CD14-positive monocyte (primary cell): ENCODE measurements at regions not wholly inside any gene's neighbourhood (a gene's known extent, or its start where the extent isn't known, plus 50 kb on each side); places are given as distances from the start of the nearest gene placed in this dataset.

Source experiments
- DNase-seq, 3 donors: peaks; one replicate each; pipeline ENCODE4 v3.0.0-alpha.2; 2011 to 2022
- H2AFZ ChIP-seq: 2 replicates; pipeline ENCODE4 v1.6.0; 2012; ENCODE audit warnings: mild to moderate bottlenecking, low read depth, low read length, inconsistent platforms; ENCODE audit not compliant: insufficient read depth, poor library complexity, severe bottlenecking
- H3K27ac ChIP-seq, 2 donors: 1 replicate in 1 of 2; 2 replicates in 1 of 2; pipeline ENCODE4 v1.5.1; 2012 to 2013; ENCODE audit warnings: low read length in 2 of 2, control low read depth in 1 of 2, inconsistent platforms in 1 of 2, low read depth in 1 of 2, mild to moderate bottlenecking in 1 of 2
- H3K27me3 ChIP-seq, 2 donors: one replicate each; pipeline versions ENCODE4 v1.6.0 to v1.6.1; 2011 to 2013; ENCODE audit warnings: low read length in 2 of 2; ENCODE audit not compliant: control insufficient read depth in 2 of 2, insufficient read depth in 2 of 2
- H3K36me3 ChIP-seq, 2 donors: replicated peaks in 1 of 2; 1 replicate in 1 of 2; 2 replicates in 1 of 2; pipeline versions ENCODE4 v1.5.1 to v1.6.1; 2012 to 2013; ENCODE audit warnings: low read length in 2 of 2, control low read depth in 1 of 2, inconsistent platforms in 1 of 2, mild to moderate bottlenecking in 1 of 2; ENCODE audit not compliant: insufficient read depth in 2 of 2, control insufficient read depth in 1 of 2
- H3K4me1 ChIP-seq, 2 donors: 1 replicate in 1 of 2; 2 replicates in 1 of 2; pipeline versions ENCODE4 v1.5.1 to v1.6.1; 2012 to 2013; ENCODE audit warnings: low read length in 2 of 2, control low read depth in 1 of 2, inconsistent platforms in 1 of 2, mild to moderate bottlenecking in 1 of 2, moderate library complexity in 1 of 2; ENCODE audit not compliant: insufficient read depth in 2 of 2, control insufficient read depth in 1 of 2
- H3K4me2 ChIP-seq: replicated peaks from 2 replicates; pipeline ENCODE3; 2012; ENCODE audit warnings: low read length, moderate library complexity, mild to moderate bottlenecking; ENCODE audit not compliant: poor library complexity, severe bottlenecking; ENCODE audit errors: extremely low read depth
- H3K4me3 ChIP-seq, 3 experiments: fragments of 200-600 bp in 1 of 3; sonication (generic) in 1 of 3; replicated peaks in 1 of 3; 1 replicate in 2 of 3; 2 replicates in 1 of 3; pipeline ENCODE4 v1.5.1; 2011 to 2013; ENCODE audit warnings: low read length in 3 of 3, mild to moderate bottlenecking in 3 of 3, control low read depth in 2 of 3, low read depth in 2 of 3, inconsistent platforms in 1 of 3, moderate library complexity in 1 of 3
- H3K79me2 ChIP-seq: 2 replicates; pipeline ENCODE4 v1.6.0; 2012; ENCODE audit warnings: mild to moderate bottlenecking, control low read depth, inconsistent platforms, low read length, moderate library complexity; ENCODE audit not compliant: insufficient read depth
- H3K9ac ChIP-seq: 2 replicates; pipeline ENCODE4 v1.6.0; 2017; ENCODE audit warnings: low read length, mild to moderate bottlenecking; ENCODE audit not compliant: insufficient read depth, poor library complexity, severe bottlenecking
- H3K9me3 ChIP-seq, 2 donors: replicated peaks in 1 of 2; 1 replicate in 1 of 2; 2 replicates in 1 of 2; pipeline versions ENCODE4 v1.5.1 to v1.6.1; 2012 to 2013; ENCODE audit warnings: low read length in 2 of 2, control low read depth in 1 of 2; ENCODE audit not compliant: control insufficient read depth in 1 of 2, insufficient read depth in 1 of 2
- H4K20me1 ChIP-seq: 2 replicates; pipeline ENCODE4 v1.6.0; 2012; ENCODE audit warnings: mild to moderate bottlenecking, low read length, control low read depth, moderate library complexity; ENCODE audit not compliant: insufficient read depth
- H3K27ac Mint-ChIP-seq, 7 donors: one replicate each; pipeline ENCODE4 v1.8.0; 2020; ENCODE audit warnings: mild to moderate bottlenecking in 7 of 7, mixed read lengths in 7 of 7, moderate library complexity in 6 of 7, inconsistent platforms in 2 of 7
- H3K27me3 Mint-ChIP-seq, 3 donors: one replicate each; pipeline ENCODE4 v1.8.0; 2021 to 2022; ENCODE audit warnings: low read depth in 3 of 3, mild to moderate bottlenecking in 3 of 3, mixed read lengths in 3 of 3, moderate library complexity in 3 of 3, inconsistent platforms in 1 of 3
- H3K36me3 Mint-ChIP-seq, 2 donors: one replicate each; pipeline ENCODE4 v1.8.0; 2020; ENCODE audit warnings: mixed read lengths in 2 of 2, inconsistent platforms in 1 of 2, mild to moderate bottlenecking in 1 of 2
- H3K4me1 Mint-ChIP-seq: one replicate; pipeline ENCODE4 v1.8.0; 2020; ENCODE audit warnings: mild to moderate bottlenecking, mixed read lengths
- H3K4me3 Mint-ChIP-seq, 2 donors: one replicate each; pipeline ENCODE4 v1.8.0; 2020; ENCODE audit warnings: mild to moderate bottlenecking in 2 of 2, mixed read lengths in 2 of 2, moderate library complexity in 1 of 2
- H3K9me3 Mint-ChIP-seq, 7 donors: one replicate each; pipeline ENCODE4 v1.8.0; 2020 to 2022; ENCODE audit warnings: mixed read lengths in 7 of 7, mild to moderate bottlenecking in 6 of 7, moderate library complexity in 6 of 7, inconsistent platforms in 2 of 7
- CTCF ChIP-seq: fragments of 200-600 bp; IDR thresholded peaks from one replicate; pipeline ENCODE4 v1.8.0; 2022; ENCODE audit warnings: antibody characterized with exemption, mild to moderate bottlenecking
- WGBS: methylation state at CpG from one replicate; pipeline ENCODE4 v1.1.5; 2013; ENCODE audit warnings: missing lambda C conversion rate; ENCODE audit not compliant: insufficient coverage; 5-methylcytosine and 5-hydroxymethylcytosine counted together
- intact Hi-C, 2 donors: fragments of 100-400 bp; cut with micrococcal nuclease; formaldehyde crosslinking; loops; one replicate each; pipeline versions ENCODE4 v1.15.0 to v1.15.1; 2023

- Histone ChIP-seq H3K4me2 (no peak overlapping the region), H3K9ac (no peak overlapping the region), H3K4me1 (no peaks in the 10 kb centered on the region), H4K20me1 (no peaks in the 10 kb centered on the region), H3K79me2 (no peaks in the 10 kb centered on the region), H3K4me3 (no peak overlapping the region), H2AFZ (no peak overlapping the region), H3K9me3 (peaks cover 0 to 6% of the 10 kb centered on the region in 2 donors), H3K36me3 (no peaks in the 10 kb centered on the region), H3K27me3 (no peaks in the 10 kb centered on the region), H3K27ac (no peak overlapping the region)
- WGBS = 87% methylated on average over 8 of the region's 14 CpGs
- no peak for DNase-seq
- Mint-ChIP-seq H3K27me3 (no peaks in the 10 kb centered on the region), H3K36me3 (no peaks in the 10 kb centered on the region), H3K9me3 (peaks cover 0 to 13% (median 3%) of the 10 kb centered on the region in 7 donors), H3K4me3 (no peak overlapping the region), H3K4me1 (no peaks in the 10 kb centered on the region), H3K27ac (no peak overlapping the region)
- no peak for TF ChIP-seq CTCF
- intact Hi-C loops = no loop called here
These were observed 344.1 kb upstream of the TSHZ3 start for GRCh38 chr19:31693131-31693932.

GRCh38 chr19:31693933-31694269 is 344.7 kb upstream of the TSHZ3 start:
- WGBS = 96% methylated on average over 4 of the region's 6 CpGs

More at GRCh38 chr19:31693933-31694269, 344.7 kb upstream of the TSHZ3 start:
- no peaks in the 10 kb centered on the region for H3K27me3 ChIP-seq
- no peak overlapping the region for H3K4me2 ChIP-seq
- Mint-ChIP-seq H3K36me3 (no peaks in the 10 kb centered on the region), H3K4me1 (no peaks in the 10 kb centered on the region), H3K4me3 (no peak overlapping the region), H3K27ac (no peak overlapping the region), H3K27me3 (no peaks in the 10 kb centered on the region), H3K9me3 (peaks cover 0 to 13% (median 3%) of the 10 kb centered on the region in 7 donors)
- H3K36me3 ChIP-seq = no peaks in the 10 kb centered on the region
- no peak overlapping the region for H2AFZ ChIP-seq
- TF ChIP-seq CTCF = no peak
- intact Hi-C loops = no loop called here
- H3K27ac ChIP-seq = no peak overlapping the region
- H3K9me3 ChIP-seq = peaks cover 0 to 6% of the 10 kb centered on the region in 2 donors
- no peaks in the 10 kb centered on the region for H3K79me2 ChIP-seq
- H4K20me1 ChIP-seq = no peaks in the 10 kb centered on the region
- no peaks in the 10 kb centered on the region for H3K4me1 ChIP-seq
- DNase-seq = no peak
- no peak overlapping the region for H3K4me3 ChIP-seq
- H3K9ac ChIP-seq = no peak overlapping the region
